ENCODE measurements at regions not wholly inside any gene's neighbourhood (a gene's known extent, or its start where the extent isn't known, plus 50 kb on each side); places are given as distances from the start of the nearest gene placed in this dataset.

- TF ChIP-seq EZH2 (IDR thresholded peaks at IDR 0.05; ENCODE audit: low read depth, low read length, severe bottlenecking) (no peak), EGR1 (IDR thresholded peaks at IDR 0.05; ENCODE audit: borderline replicate concordance, low read depth, low read length) (no peak), ATF3 (IDR thresholded peaks at IDR 0.05; ENCODE audit: insufficient read depth, low read depth, low read length) (no peak), CTCF (IDR thresholded peaks at IDR 0.05; ENCODE audit: control extremely low read depth in 1 of 3, insufficient read depth in 1 of 3, low read depth in 1 of 3, low read length in 3 of 3) (no peak), POLR2AphosphoS5 (IDR thresholded peaks at IDR 0.05; ENCODE audit: low read depth, low read length) (no peak), EP300 (IDR thresholded peaks at IDR 0.05; ENCODE audit: borderline replicate concordance in 1 of 2, low read depth in 2 of 2, low read length in 2 of 2) (no peak), FOSL1 (IDR thresholded peaks at IDR 0.05; ENCODE audit: insufficient read depth, low read depth, low read length) (no peak), MAX (IDR thresholded peaks at IDR 0.05) (no peak), ATF2 (IDR thresholded peaks at IDR 0.05; ENCODE audit: low read length) (no peak), USF2 (IDR thresholded peaks at IDR 0.05; ENCODE audit: low read length) (no peak), TAF1 (IDR thresholded peaks at IDR 0.05; ENCODE audit: low read depth, low read length) (no peak), JUND (IDR thresholded peaks at IDR 0.05; ENCODE audit: low read length) (no peak), RAD21 (IDR thresholded peaks at IDR 0.05 in 1 of 2, conservative IDR thresholded peaks at IDR 0.05 in 1 of 2; ENCODE audit: low read depth in 2 of 2, low read length in 2 of 2) (no peak), SUZ12 (IDR thresholded peaks at IDR 0.05; ENCODE audit: low read length) (no peak)
These were observed 252.6 kb upstream of the ZNF32 start for GRCh38 chr10:43901302-43901701.

Measured in H1 (cell line).